Stomach (tissue), 4 donors: ENCODE measurements at regions not wholly inside any gene's neighbourhood (a gene's known extent, or its start where the extent isn't known, plus 50 kb on each side); places are given as distances from the start of the nearest gene placed in this dataset.

Experiments
- CTCF ChIP-seq, 7 experiments: fragments of 450-650 bp in 4 of 7; fragments of 200-600 bp in 3 of 7; sonication (generic) in 3 of 7; IDR thresholded peaks; one replicate each; pipeline ENCODE4 v1.5.1; 2016 to 2019; ENCODE audit warnings: antibody characterized with exemption in 7 of 7, control low read depth in 2 of 7, mild to moderate bottlenecking in 1 of 7
- EP300 ChIP-seq: sonication (generic); formaldehyde crosslinking; IDR thresholded peaks from one replicate; pipeline ENCODE4 v1.6.1; 2017; ENCODE audit warnings: antibody characterized with exemption
- POLR2A ChIP-seq, 4 donors: fragments of 450-650 bp; IDR thresholded peaks; one replicate each; pipeline ENCODE4 v1.6.1; 2016; ENCODE audit warnings: antibody characterized with exemption in 4 of 4, control low read depth in 2 of 4, mild to moderate bottlenecking in 1 of 4, moderate library complexity in 1 of 4

GRCh38 chr5:7978114-7978513, 109.2 kb downstream of the MTRR start:
- TF ChIP-seq CTCF (IDR thresholded peaks at IDR 0.05) (no peak), EP300 (no peak), POLR2A (IDR thresholded peaks at IDR 0.05) (no peak)
